SK-N-MC (cell line): ENCODE measurements at regions not wholly inside any gene's neighbourhood (a gene's known extent, or its start where the extent isn't known, plus 50 kb on each side); places are given as distances from the start of the nearest gene placed in this dataset.

Experiments used
- EZH2 ChIP-seq: fragments of 200-600 bp; sonication (generic); IDR thresholded peaks from one replicate; pipeline ENCODE4 v1.6.1; 2017; ENCODE audit warnings: antibody characterized with exemption
- FOXP2 ChIP-seq: optimal IDR thresholded peaks from 2 replicates; pipeline ENCODE3; 2011; ENCODE audit warnings: mild to moderate bottlenecking, moderate library complexity; ENCODE audit not compliant: insufficient read depth; ENCODE audit errors: extremely low read length, control extremely low read depth
- POLR2AphosphoS5 ChIP-seq: IDR thresholded peaks from 2 replicates; pipeline ENCODE4 v1.6.1; 2012; ENCODE audit warnings: mild to moderate bottlenecking, low read depth, low read length, borderline replicate concordance

DNA sequence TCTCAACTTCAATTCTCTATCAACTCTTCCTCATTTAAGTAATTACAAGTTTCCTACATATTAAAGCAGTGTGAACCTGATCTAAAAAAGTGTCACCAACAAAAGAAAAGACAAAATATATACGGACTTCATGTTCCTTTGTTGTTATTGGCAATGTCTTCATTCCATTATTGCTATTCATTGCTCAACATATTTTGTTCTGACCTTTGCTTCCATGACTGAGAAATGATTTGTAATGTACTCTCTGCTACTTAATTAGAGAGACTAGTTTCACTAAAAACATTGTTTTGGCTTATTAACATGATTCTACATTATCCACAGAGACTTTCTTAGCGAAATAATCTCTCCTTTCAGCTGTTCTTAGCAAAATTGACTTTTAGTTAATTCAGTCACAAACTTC lies 657.2 kb upstream of the ROBO1 start:
- TF ChIP-seq EZH2: no peak
- TF ChIP-seq POLR2AphosphoS5: no peak
- no peak for TF ChIP-seq FOXP2
